Naive thymus-derived CD4-positive, alpha-beta T cell (primary cell): ENCODE measurements at regions not wholly inside any gene's neighbourhood (a gene's known extent, or its start where the extent isn't known, plus 50 kb on each side); places are given as distances from the start of the nearest gene placed in this dataset.

Experiments
- ATAC-seq: fragments of 150-1000 bp; cut with Tn5 transposase; 2 replicates; pipeline ENCODE4 v1.10.0; 2021; ENCODE audit warnings: mild to moderate bottlenecking, moderate library complexity
- CTCF ChIA-PET: fragments of 350-600 bp; sonication (Branson Sonifier 250); formaldehyde crosslinking; loops from one replicate; lab custom pipeline; 2021; ENCODE audit warnings: antibody characterized with exemption; lab: Charles Lee
- POLR2A ChIA-PET: fragments of 350-600 bp; sonication (Branson Sonifier 250); formaldehyde crosslinking; loops from one replicate; lab custom pipeline; 2021; ENCODE audit warnings: antibody characterized with exemption, inconsistent platforms; lab: Charles Lee
- DNase-seq, 9 donors: peaks; one replicate each; pipeline versions ENCODE4 v3.0.0 to v3.0.0-alpha.2; 2020 to 2022; ENCODE audit warnings: mixed read lengths in 1 of 9
- H3K27ac ChIP-seq: one replicate; pipeline ENCODE4 v1.7.0; 2013; ENCODE audit warnings: mild to moderate bottlenecking, low read depth, low read length, moderate library complexity
- H3K27me3 ChIP-seq, 2 donors: one replicate each; pipeline ENCODE4 v1.7.0; 2013; ENCODE audit warnings: low read length in 2 of 2, mild to moderate bottlenecking in 2 of 2, moderate library complexity in 2 of 2; ENCODE audit not compliant: control insufficient read depth in 2 of 2, insufficient read depth in 2 of 2
- H3K36me3 ChIP-seq, 3 experiments: 1 replicate in 2 of 3; 2 replicates in 1 of 3; pipeline ENCODE4 v1.7.0; 2013; ENCODE audit warnings: low read length in 3 of 3, mild to moderate bottlenecking in 3 of 3, moderate library complexity in 1 of 3; ENCODE audit not compliant: insufficient read depth in 3 of 3, control insufficient read depth in 2 of 3
- H3K4me1 ChIP-seq, 2 donors: one replicate each; pipeline ENCODE4 v1.7.0; 2013; ENCODE audit warnings: low read length in 2 of 2, mild to moderate bottlenecking in 2 of 2, moderate library complexity in 1 of 2; ENCODE audit not compliant: control insufficient read depth in 2 of 2, insufficient read depth in 2 of 2
- H3K4me3 ChIP-seq: 2 replicates; pipeline ENCODE4 v1.7.0; 2013; ENCODE audit warnings: mild to moderate bottlenecking, low read length
- H3K9me3 ChIP-seq, 3 experiments: 1 replicate in 2 of 3; 2 replicates in 1 of 3; pipeline ENCODE4 v1.7.0; 2013; ENCODE audit warnings: low read length in 3 of 3; ENCODE audit not compliant: control insufficient read depth in 2 of 3
- H3K27ac Mint-ChIP-seq, 9 donors: one replicate each; pipeline ENCODE4 v1.8.0; 2020 to 2022; ENCODE audit warnings: mixed read lengths in 9 of 9, mild to moderate bottlenecking in 8 of 9, moderate library complexity in 5 of 9, inconsistent platforms in 2 of 9
- H3K27me3 Mint-ChIP-seq, 5 donors: one replicate each; pipeline ENCODE4 v1.8.0; 2021 to 2022; ENCODE audit warnings: mixed read lengths in 5 of 5, mild to moderate bottlenecking in 1 of 5
- H3K36me3 Mint-ChIP-seq, 5 donors: one replicate each; pipeline ENCODE4 v1.8.0; 2020 to 2022; ENCODE audit warnings: mixed read lengths in 5 of 5, mild to moderate bottlenecking in 3 of 5, inconsistent platforms in 1 of 5
- H3K4me1 Mint-ChIP-seq, 7 donors: one replicate each; pipeline ENCODE4 v1.8.0; 2020 to 2022; ENCODE audit warnings: mixed read lengths in 7 of 7, mild to moderate bottlenecking in 3 of 7, inconsistent platforms in 1 of 7
- H3K4me3 Mint-ChIP-seq, 10 donors: one replicate each; pipeline ENCODE4 v1.8.0; 2020 to 2022; ENCODE audit warnings: mild to moderate bottlenecking in 10 of 10, mixed read lengths in 10 of 10, moderate library complexity in 6 of 10, inconsistent platforms in 2 of 10
- H3K9me3 Mint-ChIP-seq, 11 donors: one replicate each; pipeline ENCODE4 v1.8.0; 2020 to 2022; ENCODE audit warnings: mixed read lengths in 11 of 11, mild to moderate bottlenecking in 4 of 11, inconsistent platforms in 1 of 11, moderate library complexity in 1 of 11
- intact Hi-C, 2 donors: fragments of 100-400 bp; cut with micrococcal nuclease; formaldehyde crosslinking; loops; one replicate each; pipeline ENCODE4 v1.15.1; 2023

DNA sequence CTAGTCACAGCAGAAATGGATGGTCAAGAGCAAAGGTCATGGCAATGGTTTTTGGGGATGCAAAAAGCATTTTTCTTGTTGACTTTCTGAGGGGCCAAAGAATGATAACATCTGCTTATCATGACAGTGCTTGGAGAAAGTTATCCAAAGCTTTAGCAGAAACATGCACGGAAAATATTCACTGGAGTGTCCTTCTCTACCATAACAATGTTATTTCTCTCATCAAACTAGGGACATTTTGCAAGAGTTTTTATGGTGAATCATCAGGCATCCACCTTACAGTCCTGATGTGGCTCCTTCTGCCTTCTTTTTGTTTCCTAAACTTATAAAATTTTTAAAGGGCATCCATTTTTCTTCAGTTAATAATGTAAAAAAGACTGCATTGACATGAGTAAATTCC, 302.3 kb downstream of the HIVEP2 start:
- intact Hi-C loops: no loop called here
- Histone ChIP-seq H3K4me3 (no peak overlapping the region), H3K27me3 (no peaks in the 10 kb centered on the region), H3K27ac (no peak overlapping the region), H3K9me3 (no peaks in the 10 kb centered on the region), H3K36me3 (no peaks in the 10 kb centered on the region), H3K4me1 (no peaks in the 10 kb centered on the region)
- Mint-ChIP-seq H3K27me3 (peaks cover 0 to 4% (median 0%) of the 10 kb centered on the region in 5 donors), H3K4me3 (no peak overlapping the region), H3K36me3 (no peaks in the 10 kb centered on the region), H3K4me1 (peaks cover 0 to 2% (median under 1%) of the 10 kb centered on the region in 7 donors), H3K9me3 (peaks cover 0 to 2% (median 0%) of the 10 kb centered on the region in 11 donors), H3K27ac (no peak overlapping the region)
- DNase-seq (no peak), ATAC-seq (no peak)
- ChIA-PET CTCF (no interaction called here), POLR2A (no interaction called here)

DNA sequence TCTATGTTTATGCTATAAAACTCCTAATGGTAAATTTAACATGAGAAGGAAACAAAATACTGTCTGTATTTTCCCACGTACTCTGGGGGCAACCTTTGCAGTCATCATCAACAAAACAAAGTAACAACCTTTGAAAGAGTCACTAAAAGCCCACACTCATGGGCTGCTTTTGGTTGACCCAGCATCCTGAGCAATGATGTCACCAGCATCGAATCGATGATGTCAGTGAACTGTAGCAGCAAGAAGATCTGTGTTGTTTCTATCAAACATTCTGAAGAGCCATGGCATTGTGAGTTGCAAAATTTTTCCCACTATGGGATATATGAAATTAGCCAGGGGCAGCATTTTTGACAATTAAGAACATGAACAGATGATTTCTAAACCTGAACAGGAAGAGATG, 300.1 kb downstream of the HIVEP2 start:
- intact Hi-C loops: no loop called here
- Histone ChIP-seq H3K27ac (no peak overlapping the region), H3K36me3 (no peaks in the 10 kb centered on the region), H3K4me1 (no peaks in the 10 kb centered on the region), H3K9me3 (no peaks in the 10 kb centered on the region), H3K27me3 (no peaks in the 10 kb centered on the region), H3K4me3 (no peak overlapping the region)
- Mint-ChIP-seq H3K4me1 (peaks cover 0 to 8% (median 4%) of the 10 kb centered on the region in 7 donors), H3K27ac (no peak overlapping the region), H3K36me3 (no peaks in the 10 kb centered on the region), H3K9me3 (peaks cover 0 to 2% (median 0%) of the 10 kb centered on the region in 11 donors), H3K27me3 (peaks cover 0 to 8% (median 0%) of the 10 kb centered on the region in 5 donors), H3K4me3 (no peak overlapping the region)
- DNase-seq: no peak
- ChIA-PET CTCF (no interaction called here), POLR2A (no interaction called here)
- ATAC-seq: no peak

DNA sequence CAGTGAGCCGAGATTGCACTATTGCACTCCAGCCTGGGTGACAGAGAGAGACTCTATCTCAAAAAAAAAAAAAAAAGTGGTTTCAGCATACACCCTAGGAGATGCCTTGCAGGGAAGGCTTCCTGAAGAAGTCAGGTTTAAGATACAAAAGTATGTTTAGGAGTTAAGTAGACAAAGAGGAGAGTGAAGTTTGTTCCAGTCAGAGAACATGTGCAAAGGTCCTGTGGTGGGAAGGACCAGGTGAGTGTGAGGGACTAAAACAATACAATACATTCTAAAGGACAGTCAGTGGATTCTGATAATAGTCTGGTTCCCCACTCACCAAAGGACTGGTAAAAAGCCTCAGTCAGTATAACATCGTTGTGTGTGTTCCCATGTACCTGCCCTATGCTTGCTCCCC, 299.3 kb downstream of the HIVEP2 start:
- ATAC-seq: no peak
- DNase-seq: no peak
- H3K9me3 ChIP-seq: no peaks in the 10 kb centered on the region
- H3K36me3 ChIP-seq: no peaks in the 10 kb centered on the region
- intact Hi-C loops: no loop called here
- H3K4me1 ChIP-seq: no peaks in the 10 kb centered on the region
- H3K4me3 ChIP-seq: no peak overlapping the region
- Mint-ChIP-seq H3K4me3 (no peak overlapping the region), H3K27me3 (peaks cover 0 to 7% (median 0%) of the 10 kb centered on the region in 5 donors), H3K27ac (no peak overlapping the region), H3K4me1 (peaks cover 0 to 8% (median 4%) of the 10 kb centered on the region in 7 donors), H3K36me3 (no peaks in the 10 kb centered on the region), H3K9me3 (peaks cover 0 to 2% (median 0%) of the 10 kb centered on the region in 11 donors)
- POLR2A ChIA-PET: no interaction called here
- CTCF ChIA-PET: no interaction called here
- H3K27me3 ChIP-seq: no peaks in the 10 kb centered on the region
- no peak overlapping the region for H3K27ac ChIP-seq

DNA sequence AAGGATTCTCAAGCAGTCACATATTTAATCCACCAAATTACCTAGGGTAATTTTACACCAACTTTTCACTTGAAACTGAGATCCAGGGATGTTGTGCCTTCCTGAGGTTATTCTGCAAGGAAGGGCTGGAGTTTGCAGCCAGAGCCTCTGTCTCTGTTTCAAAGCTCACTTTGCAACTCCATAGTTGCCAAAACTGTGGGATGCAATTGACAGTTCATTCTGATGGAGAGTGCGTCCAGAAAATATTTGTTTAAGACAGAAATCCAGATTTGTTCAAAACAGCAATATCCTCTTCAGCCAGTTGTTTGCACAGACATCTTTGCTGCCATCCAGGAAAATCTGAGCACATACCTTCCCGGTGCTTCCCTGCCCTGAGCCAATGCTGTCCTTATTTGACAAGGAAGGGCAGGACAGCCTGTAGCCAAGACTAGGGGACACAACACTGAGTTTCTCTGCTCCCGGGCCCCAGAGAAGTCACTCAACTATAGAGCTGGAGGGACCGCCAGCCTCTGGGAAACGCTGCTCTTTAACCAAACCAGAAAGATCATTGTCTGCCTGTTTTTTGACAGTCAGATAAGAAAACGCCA, 297.4 kb downstream of the HIVEP2 start:
- no peaks in the 10 kb centered on the region for H3K36me3 Mint-ChIP-seq
- peaks cover 0 to 8% (median 4%) of the 10 kb centered on the region in 7 donors for H3K4me1 Mint-ChIP-seq

DNA sequence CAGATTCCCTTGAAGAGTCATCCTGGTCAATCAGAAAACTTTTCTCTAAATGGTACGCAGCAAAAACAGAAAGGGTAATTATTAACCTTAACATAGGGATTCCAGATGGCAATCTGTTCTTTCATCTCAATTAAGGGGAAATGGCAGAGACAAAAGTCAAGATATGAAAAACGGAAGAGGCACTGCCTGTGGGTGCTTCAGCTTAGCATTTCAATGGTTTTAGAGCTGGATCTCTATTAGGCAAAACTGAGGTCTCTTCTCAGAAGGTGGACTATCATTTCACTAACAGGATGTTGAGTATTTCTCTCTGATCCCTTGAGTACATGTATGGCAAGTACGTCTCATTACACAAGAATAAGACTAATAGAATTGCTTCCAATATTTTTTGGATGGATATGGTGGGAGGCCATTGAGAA, 296.9 kb downstream of the HIVEP2 start:
- peaks cover 0 to 7% (median 0%) of the 10 kb centered on the region in 5 donors for H3K27me3 Mint-ChIP-seq

More for the DNA sequence above, 297.4 kb downstream of the HIVEP2 start:
- H3K9me3 Mint-ChIP-seq: no peaks in the 10 kb centered on the region
- no peaks in the 10 kb centered on the region for H3K36me3 ChIP-seq
- no peak for DNase-seq
- no peak overlapping the region for H3K4me3 Mint-ChIP-seq
- ChIA-PET POLR2A (no interaction called here), CTCF (interaction anchor here (0.7 kb wide), 1 partner anchor 62 kb away, joined by 3 read pairs; no protein-coding TSS in a partner anchor)
- no peaks in the 10 kb centered on the region for H3K9me3 ChIP-seq
- H3K27ac ChIP-seq: no peak overlapping the region
- H3K4me3 ChIP-seq: no peak overlapping the region
- H3K27me3 ChIP-seq: no peaks in the 10 kb centered on the region
- no peak for ATAC-seq
- intact Hi-C loops: no loop called here
- peaks cover 0 to 7% (median 0%) of the 10 kb centered on the region in 5 donors for H3K27me3 Mint-ChIP-seq
- H3K27ac Mint-ChIP-seq: no peak overlapping the region
- no peaks in the 10 kb centered on the region for H3K4me1 ChIP-seq

DNA sequence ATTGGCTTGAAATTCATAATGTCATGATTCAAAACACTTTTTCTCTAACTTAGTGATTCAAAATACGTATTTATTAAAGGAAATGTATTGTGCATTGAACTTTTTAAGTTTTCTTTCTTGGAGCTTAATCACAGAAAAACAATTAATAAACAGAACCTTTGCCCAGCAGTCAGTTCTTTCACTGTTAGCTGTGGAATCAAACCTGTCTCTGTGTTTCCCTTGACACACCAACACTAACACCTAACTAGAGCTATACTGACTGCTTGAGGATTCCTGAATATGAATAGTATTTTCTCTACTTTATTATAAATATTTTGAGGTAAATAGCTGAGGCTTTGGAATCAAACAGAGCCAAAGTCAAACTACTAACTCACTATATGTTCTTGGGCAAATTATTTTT, 296.4 kb downstream of the HIVEP2 start:
- Histone ChIP-seq H3K36me3 (no peaks in the 10 kb centered on the region), H3K4me3 (no peak overlapping the region), H3K9me3 (no peaks in the 10 kb centered on the region), H3K4me1 (no peaks in the 10 kb centered on the region), H3K27me3 (no peaks in the 10 kb centered on the region), H3K27ac (no peak overlapping the region)
- no peak overlapping the region for H3K27ac Mint-ChIP-seq
- H3K4me3 Mint-ChIP-seq: no peak overlapping the region
- ATAC-seq: no peak
- H3K4me1 Mint-ChIP-seq: peaks cover 0 to 8% (median 4%) of the 10 kb centered on the region in 7 donors
- H3K27me3 Mint-ChIP-seq: peaks cover 0 to 7% (median 0%) of the 10 kb centered on the region in 5 donors
- DNase-seq: no peak
- POLR2A ChIA-PET: no interaction called here
- intact Hi-C loops: no loop called here
- CTCF ChIA-PET: interaction anchor here (0.6 to 1.1 kb wide), 4 partner anchors 11 to 103 kb away, joined by 3 to 4 read pairs (median 3); no protein-coding TSS in a partner anchor
- peaks cover 0 to 3% (median 0%) of the 10 kb centered on the region in 11 donors for H3K9me3 Mint-ChIP-seq
- H3K36me3 Mint-ChIP-seq: no peaks in the 10 kb centered on the region

More for the DNA sequence above, 296.9 kb downstream of the HIVEP2 start:
- H3K36me3 Mint-ChIP-seq: no peaks in the 10 kb centered on the region
- Histone ChIP-seq H3K4me1 (no peaks in the 10 kb centered on the region), H3K36me3 (no peaks in the 10 kb centered on the region), H3K9me3 (no peaks in the 10 kb centered on the region), H3K4me3 (no peak overlapping the region), H3K27ac (no peak overlapping the region), H3K27me3 (no peaks in the 10 kb centered on the region)
- DNase-seq (no peak), ATAC-seq (no peak)
- H3K4me3 Mint-ChIP-seq: no peak overlapping the region
- peaks cover 0 to 8% (median 4%) of the 10 kb centered on the region in 7 donors for H3K4me1 Mint-ChIP-seq
- intact Hi-C loops: no loop called here
- peaks cover 0 to 3% (median 0%) of the 10 kb centered on the region in 11 donors for H3K9me3 Mint-ChIP-seq
- ChIA-PET CTCF (interaction anchor here (0.7 to 1.1 kb wide), 3 partner anchors 63 to 103 kb away, joined by 3 read pairs; no protein-coding TSS in a partner anchor), POLR2A (no interaction called here)
- no peak overlapping the region for H3K27ac Mint-ChIP-seq
